Fibroblast of skin of abdomen (primary cell): ENCODE measurements at regions not wholly inside any gene's neighbourhood (a gene's known extent, or its start where the extent isn't known, plus 50 kb on each side); places are given as distances from the start of the nearest gene placed in this dataset.
A peak's percentile ranks its signal among the peaks of the same experiment; 100 is the strongest.

Source experiments
- DNase-seq: peaks from one replicate; pipeline ENCODE4 v3.0.0-alpha.2; 2013

DNA sequence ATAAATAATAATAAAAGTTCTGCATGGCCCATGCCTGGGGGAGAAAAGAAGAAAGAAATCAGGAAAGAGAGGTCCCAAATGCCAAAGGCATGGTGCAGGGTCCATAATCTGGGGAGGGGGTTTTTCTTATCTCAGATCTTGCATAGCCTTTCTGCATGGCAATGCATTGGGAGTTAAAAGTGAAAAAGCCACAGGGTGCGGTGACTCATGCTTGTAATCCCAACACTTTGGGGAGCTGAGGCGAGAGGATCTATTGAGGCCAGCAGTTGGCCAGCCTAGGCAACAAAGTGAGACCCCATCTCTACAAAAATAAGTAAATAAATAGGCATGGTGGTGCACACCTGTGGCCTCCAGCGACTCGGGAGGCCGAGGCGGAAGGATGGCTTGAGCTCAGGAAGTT is 76.8 kb upstream of the GATA2 start:
- no peak for DNase-seq

DNA sequence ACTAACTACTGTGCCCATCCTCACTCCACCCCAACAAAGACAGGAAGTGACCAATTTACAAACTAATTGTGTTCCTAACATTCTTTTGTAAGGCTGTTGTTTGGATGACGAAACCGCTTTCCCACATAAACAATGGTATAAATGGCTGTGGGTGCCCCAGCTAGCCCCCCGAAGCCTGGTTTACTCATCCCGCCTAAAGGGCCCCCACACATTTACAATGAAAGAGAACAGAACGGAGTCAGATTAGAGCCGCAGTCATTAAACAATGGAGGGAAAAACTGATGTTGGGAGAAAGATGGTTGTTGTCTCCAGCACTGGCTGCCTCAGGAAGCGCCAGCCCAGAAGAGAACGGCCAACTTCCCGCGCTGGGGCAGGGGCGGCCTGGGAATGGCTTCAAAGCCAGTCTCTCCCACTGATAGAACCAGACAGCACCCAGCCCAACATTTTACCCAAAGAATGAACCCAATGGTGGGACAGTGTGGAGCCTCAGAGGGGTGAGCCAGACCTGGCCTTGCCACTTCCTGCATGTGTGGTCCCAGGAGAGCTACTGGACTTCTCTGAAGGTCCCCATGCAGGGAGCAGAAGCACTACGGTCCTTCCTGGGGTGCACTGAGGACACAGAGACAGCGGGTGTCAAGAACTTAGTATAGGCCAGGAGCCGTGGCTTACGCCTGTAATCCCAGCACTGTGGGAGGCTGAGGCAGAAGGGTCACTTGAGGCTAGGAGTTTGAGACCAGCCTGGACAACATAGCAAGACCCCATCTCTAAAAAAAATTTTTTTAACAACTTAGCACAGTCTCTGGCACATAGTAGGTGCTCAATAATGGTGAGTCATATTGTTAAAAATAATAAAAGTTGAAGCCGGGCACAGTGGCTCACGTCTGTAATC is 75.8 kb upstream of the GATA2 start:
- DNase-seq, result no peak

DNA sequence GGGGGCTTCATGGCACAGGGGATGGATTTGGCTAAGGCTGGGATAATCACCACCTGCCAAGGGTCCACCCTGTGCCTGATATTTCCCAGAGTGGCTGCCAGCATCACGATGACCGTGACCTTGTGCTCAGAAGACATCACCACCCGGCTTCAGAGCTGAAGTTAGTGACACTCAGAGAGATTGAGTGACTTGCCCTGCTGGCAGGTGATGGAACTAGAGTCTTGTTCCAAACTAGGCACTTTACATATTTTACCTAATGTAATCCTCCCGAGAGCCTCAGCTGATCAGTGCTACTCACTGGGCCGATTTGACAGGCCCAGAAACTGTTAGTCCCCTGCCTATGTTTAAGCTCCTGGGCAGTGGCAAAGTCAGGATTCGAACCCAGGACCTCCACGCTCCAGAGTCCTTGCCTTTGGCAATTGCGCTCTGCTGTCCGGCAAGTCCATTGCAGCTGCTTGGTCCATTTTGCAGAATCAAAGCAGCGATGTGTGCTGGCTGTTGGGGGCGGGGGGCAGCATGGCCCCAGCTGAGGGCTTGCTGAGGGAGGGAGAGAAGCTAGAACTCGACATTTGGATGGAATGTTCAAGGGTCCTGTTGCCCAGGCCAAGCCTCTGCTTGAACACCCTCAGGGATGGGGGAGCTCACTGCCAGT is 74.8 kb upstream of the GATA2 start:
- DNase-seq, result no peak

DNA sequence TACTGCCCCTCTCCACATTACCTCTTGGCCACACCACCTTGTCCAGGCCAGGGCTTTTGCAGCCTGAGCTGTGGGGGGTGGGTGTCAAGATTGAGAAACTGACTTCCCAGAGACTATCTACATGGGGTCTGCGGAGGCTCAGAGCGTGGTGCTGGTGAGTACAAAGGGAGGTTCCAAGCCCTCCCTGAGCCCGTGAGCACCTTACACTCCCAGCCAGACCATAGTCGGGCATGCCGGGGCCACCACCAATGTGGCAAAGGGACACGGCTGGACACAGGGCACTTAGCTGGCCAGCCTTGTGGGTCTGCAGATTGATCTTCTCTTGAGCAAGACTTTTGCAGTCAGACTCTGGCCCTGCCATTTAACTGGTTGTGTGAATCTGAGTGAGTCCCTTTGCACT is 74.1 kb upstream of the GATA2 start:
- DNase-seq, result no peak

DNA sequence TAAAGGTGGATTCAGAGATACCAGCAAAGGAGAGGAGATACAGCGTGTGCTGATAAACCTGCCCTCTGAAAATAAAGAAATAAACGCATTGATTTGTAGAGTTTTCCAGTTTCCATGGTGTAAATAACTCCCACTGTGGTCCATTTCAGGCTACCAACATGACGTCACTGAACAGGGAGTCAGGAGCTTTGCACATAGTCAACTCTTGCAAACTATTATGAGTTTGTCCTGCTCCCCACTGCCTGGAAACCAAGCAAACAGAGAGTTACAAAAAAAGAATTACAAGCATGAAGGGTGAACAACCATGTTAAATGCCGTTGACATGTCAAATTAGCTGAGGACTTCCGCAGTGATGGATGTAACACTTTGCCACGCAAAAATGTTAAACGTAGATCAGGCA is 70.4 kb upstream of the GATA2 start:
- peak; percentile 8 for DNase-seq

DNA sequence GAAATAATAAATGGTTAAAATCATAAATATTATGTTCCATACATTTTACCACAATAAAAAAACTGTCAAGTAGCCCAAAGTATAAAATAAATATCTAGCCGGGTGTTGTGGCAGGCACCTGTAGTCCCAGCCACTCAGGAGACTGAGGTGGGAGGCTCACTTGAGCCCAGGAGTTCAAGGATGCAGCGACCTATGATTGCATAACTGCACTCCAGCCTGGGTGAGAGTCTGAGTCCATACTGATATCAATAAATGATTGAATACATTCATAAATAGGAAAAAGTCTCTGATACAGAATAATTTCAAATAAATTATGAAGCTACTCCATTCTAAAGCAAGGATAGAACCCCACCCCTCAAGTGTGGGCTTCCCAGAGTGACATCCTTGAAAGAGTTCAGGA is 68.5 kb upstream of the GATA2 start:
- no peak for DNase-seq

DNA sequence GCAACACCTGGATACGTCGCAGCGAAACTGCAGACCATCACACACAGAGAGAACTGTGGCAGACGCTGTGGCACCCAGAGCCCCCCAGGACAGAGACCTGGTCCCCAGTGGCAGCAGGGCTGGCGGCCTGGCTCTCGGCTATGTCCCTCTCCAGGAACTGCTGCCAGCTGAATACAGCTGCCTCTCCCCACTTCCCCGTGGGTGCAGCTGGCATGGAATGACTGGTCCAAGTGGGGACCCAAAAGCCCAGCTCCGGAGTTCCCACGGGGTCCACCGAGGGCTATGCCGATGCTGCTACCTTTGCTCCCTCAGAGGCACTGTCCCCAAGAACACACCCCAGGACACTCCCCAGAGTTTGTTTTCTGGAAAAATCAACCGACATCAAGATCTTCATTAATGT is 67.8 kb upstream of the GATA2 start:
- DNase-seq, result no peak

DNA sequence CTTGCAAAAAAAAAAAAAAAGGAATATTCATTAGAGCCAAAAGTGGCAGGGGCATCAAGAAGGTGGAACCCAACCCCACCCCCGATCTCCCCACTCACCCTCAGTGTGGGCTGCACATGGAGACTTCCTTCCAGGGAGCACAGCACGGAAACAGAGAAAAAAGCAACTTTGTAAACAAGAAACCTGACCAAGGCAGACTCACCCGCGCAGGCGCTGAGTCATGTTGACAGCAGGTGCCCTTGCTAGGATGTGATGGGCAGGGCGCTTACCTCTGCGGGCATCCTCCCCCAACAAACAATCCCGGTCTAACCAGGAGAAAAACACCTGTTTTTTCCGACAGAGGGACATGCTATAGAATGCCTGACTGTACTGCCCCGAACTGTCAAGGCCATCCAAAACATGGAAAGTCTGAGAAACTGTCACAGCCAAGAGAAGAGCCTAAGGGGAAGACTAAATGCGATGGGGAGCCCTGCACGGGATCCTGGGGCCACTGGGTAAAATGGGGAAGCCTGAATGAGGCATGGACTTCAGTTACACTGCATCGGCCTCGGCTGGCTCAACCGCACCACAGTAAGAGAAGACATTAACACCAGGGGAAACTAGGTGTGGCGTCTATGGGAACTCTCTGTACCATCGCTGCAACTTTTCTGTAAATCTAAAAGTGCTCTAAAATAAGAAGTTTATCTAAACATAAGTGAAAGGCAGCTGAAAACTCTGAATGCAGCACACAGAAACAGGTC is 66.7 kb upstream of the GATA2 start:
- DNase-seq, result no peak

DNA sequence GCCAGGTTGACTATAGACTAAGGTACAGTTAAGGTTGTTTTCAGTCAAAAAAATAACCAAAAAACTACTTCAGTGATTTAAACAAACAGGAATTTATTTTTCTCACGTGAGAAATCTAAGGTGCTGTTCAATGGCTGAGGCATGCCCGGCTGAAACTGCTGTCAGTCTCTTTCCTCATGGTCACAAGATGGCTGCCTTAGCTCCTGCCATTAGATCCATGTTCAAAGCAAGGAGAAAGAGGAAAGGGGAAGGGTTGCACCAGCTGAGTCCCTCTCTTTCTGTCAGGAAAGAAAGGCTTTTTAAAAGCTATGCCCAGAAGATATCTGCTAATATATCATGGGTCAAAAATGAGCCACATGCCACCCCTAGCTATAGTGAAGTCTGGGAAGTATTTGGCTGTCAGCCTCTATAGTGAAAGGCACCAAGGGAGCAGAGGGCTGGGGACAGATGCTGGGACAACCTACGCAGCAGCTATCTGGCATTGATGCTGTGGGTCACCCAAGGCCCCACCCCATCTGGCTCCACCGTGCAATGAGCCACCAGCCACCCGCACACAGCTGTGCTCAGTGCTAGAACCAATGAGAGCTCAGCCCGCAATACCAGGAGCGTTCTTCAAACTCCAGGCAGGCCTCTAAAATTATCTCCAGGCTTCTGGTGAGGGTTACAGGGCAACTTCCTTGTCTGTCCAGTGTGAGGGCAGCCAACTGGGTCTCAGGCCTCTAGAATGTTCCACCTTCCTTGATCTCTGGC is 64.7 kb upstream of the GATA2 start:
- DNase-seq, result no peak

DNA sequence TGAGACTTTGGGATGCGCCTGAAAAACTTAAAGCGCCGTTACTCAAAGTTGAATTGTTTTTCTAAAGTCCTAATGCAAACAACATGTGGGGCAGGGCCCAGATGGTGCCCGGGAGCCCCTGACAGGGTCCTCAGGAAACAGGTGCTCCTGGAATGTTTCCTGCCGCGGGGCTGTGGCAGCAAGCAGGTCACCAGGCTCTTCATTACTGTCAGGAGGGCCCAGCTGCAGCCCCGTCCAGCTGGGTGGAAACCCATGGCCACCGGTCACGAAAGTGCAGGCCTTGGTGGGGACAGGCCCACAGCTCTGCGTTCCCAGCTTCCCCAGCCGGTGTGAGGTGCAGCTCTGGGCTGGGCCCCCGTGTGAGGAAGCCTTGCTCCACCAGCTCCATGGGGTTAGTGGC is 63.9 kb upstream of the GATA2 start:
- no peak for DNase-seq

DNA sequence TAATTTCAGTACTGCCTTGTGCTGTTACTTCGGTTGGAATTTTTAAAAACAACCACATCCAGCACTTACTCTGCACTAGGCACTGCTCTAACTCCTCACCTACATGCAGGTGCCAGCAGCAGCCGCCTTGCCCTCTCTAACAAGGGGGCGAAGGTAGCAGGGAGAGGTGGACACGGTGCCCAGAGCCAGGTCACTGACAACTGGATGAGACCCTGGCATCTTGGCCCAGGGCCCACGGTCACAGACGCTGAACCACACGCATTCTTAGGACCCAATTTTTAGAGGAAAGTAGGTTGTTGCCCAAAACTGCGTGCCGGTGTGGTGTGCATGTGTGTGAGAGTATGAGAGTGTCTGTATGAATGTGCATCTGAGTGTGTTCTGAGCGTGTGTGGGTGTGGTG is 63.4 kb upstream of the GATA2 start:
- no peak for DNase-seq

DNA sequence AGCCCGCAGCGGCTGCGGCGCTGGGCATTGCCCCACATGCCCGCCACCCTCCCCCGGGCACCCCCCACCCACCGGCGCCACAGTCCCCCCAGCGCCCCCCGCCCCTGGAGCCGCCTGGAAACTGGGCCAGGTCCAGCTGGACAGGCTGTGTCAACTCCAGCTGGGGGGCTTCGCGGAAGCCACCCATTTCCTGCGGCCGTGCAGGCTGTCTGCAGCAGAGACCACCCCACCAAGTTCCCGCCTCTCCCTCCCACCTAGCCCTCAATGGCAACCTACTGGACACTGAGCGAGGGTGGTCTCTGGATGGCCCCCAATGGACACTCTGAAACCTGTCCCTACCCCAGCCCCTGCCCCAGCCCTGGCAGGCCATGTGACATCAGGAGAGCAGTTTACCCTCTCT is 62.8 kb upstream of the GATA2 start:
- DNase-seq, result no peak

DNA sequence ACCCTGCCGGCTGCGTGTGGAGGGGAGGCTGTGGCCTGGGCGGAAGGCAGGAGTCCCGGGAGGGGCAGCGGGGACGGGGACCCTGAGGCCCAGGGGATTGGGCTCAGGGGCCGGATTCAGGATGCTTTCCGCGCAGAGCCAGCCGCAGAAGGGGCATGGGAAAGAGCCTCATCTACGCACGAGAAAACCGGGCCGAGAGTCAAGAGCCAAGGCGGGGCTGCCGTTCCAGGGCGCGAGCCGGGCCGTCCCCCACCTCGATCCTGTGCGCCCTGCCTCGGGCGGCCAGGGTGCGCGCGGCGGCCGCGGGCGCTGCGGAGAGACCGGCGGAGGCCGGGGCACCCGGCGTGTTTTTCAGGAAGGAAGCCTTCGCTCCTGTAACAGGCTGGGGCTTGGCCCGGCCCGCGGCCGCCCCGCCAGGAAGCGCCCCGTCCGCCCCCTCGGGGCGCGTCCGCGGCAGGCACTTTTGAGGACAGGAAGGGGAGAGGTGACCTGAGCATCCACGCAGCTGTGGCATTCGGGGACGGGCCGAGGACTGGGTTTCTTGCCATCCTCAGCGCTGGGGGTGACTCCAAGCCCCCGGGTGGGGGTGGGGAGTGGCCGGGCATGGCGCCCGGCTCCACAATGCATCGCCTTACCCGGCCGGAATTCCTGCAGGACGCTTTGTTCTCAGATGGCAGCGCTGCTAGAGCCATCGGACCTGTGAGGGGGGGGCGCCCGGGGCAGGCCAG is 62.3 kb upstream of the GATA2 start:
- DNase-seq, result no peak

DNA sequence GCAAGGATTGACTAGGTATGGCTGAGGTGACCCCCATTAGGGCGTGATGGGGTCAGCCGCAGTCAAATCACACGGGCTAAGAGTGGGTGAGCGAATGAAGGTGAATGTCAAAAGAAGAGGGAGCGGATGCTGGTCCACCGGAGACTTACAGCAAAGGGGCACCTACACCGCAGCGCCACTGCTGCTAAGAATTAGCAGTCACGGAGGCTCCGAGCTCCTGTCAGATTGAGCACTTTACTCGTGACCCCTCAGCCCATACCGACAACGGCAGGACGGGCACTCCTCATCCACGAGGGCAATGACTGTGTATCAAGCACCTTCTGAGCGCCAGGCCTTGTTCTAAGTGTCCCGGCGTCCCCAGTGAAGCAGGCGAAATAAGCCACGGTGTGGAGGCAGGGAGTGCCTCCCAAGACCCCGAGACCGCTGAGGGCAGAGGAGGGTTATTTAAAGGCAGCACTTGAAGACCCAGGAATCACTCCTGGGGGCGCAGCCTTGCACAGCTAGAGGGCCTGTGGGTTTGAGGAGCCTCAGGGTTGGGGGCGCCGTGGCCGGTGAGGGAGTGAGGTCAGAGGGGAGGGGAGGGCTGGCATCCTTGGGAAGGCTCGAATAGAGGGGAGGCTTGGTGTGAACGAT is 61.6 kb upstream of the GATA2 start:
- DNase-seq, result no peak

DNA sequence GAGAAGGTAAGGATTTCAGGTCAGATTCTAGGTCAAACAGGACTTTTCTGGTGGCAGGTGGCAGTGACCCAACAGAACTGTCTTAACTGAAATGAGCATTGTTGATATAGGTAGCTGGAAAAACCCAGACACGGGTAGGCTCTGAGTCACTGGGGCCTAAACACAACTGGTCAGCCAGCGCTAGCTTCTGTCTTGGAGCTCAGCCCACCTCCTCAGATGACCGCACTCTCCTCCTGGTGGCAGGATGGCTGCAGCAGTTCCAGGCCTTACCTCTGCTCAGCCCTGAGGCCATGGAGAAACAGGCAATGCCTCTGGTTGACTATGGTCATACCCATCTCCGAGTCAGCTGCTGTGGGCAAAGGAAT is 61.1 kb upstream of the GATA2 start:
- peak; percentile 12 for DNase-seq

DNA sequence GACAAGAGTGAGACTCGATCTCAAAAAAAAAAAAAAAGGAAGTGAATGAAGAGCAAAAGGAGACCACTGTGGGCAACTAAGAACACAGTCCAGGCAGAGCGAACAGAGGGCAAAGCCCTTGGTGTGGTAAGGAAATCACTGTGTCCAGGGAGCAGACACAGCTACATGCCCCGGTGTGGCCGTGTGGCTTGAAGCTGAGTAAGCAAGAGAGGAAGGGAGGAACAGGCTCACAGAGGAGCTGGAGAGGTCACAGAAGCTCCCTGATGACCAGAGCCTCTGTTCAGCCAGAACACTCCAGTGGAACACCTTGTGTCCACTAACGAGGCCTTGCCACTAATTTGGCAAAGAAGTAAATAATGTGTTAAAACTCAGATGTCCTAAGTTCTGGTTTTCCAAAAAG is 60.6 kb upstream of the GATA2 start:
- no peak for DNase-seq

DNA sequence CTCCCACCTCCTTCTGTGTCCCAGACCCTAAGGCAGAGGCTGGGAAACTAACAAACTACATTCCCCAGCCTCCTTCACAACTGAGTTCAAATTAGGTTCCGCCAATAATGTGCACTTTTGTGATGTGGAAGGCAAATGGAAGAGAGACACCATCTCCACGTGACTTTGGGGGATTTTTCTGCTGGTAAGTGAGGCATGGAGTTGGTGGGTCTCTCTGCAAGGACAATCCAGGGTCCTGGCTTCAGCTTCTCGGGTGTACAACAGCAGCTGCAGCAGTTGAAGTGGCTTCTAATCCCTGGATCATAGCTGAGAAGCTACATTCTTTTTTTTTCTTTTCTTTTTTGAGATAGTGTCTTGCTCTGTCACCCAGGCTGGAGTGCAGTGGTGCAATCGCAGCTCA is 58.9 kb upstream of the GATA2 start:
- no peak for DNase-seq

DNA sequence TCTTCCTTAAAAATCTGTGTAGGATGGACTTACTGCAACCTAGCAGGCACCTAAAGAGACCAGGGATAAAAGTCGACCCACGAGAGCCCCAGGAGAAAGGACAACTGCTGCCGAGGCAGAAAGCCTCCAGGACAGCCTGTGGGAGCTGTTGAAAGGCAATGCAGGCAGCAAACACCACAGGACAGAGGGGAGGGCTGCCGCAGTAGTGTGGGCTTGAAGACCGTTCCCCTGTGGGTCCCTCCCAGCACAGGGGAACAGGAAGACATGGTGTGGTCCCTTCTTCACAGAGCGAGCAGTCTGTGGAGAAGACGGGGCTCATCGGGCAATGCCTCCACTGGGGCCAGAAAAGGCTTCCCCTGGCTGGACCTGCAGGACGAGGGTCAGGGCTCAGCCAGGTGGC is 58.5 kb upstream of the GATA2 start:
- DNase-seq, result no peak

DNA sequence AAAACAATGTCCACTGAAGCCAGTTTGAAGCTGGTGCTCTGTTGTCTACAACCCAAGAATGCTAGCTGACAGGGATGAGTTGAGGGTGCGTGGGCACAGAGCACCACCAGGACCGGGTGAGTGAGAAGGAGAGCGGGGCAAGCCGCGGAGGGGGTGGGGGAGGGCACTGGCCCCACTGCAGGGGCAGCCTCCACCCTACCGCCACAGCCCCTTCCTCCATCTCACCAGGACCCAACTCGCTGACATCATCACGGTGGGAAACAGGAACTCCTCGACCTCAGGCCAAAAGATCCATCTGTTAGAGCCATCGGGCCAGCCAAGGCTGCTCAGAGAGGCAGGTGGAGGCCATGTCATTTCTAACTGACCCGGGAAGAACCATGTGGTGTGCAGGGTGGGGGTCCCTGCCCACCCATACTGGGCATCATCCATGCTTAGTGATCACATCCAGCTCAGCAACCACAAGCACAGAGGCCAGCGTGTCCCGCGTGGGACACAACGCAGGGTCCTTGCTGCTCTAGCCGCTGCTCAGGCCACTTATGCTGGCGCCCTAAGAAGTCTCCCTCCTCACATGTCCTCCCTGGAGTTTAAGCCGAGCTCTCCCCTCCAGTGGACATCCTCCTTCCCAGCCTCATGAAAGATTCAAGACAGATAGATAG is 57.6 kb upstream of the GATA2 start:
- DNase-seq, result no peak

DNA sequence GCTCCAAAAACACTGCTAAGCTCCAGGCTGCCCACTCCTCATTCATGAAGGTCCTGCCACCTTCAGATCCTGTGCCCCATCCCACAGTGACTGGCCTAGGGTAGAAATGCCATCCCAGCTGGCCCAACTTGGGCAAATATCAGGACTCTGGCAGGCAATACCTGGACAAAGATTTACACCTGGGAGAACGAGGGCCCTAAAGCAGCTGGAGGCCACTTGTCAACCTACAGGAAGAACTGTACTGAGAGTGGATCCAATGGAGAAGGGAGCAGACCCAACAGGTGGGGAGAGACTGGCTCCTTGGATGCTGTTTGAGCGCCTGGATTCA is 57.1 kb upstream of the GATA2 start:
- DNase-seq, result no peak
